GM19395 (cell line): ENCODE measurements at regions not wholly inside any gene's neighbourhood (a gene's known extent, or its start where the extent isn't known, plus 50 kb on each side); places are given as distances from the start of the nearest gene placed in this dataset.
"Not testable (repeated sequence)": the region's sequence is repeated elsewhere in the genome, so short reads cannot be mapped to it uniquely, and the experiment has no call there.

Source experiments
- ATAC-seq: cut with Tn5 transposase; IDR thresholded peaks from one replicate; pipeline ENCODE4 v1.9.1; 2021; ENCODE audit warnings: mild to moderate bottlenecking, moderate library complexity; ENCODE audit not compliant: unreplicated experiment

DNA sequence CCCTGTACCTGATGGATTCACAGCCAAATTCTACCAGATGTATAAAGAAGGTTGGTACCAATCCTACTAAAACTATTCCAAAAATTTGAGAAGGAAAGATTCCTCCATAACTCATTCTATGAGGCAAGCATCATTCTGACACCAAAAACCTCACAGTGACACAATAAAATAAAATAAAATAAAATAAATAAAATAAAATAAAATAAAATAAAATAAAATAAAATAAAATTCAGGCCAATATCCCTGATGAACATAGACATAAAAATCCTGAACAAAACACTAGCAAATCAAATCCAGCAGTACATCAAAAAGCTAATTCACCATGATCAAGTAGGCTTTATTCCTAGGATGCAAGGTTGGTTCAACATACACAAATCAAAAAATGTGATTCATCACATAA is 108.1 kb downstream of the PROX1 start:
- ATAC-seq: not testable (repeated sequence)

DNA sequence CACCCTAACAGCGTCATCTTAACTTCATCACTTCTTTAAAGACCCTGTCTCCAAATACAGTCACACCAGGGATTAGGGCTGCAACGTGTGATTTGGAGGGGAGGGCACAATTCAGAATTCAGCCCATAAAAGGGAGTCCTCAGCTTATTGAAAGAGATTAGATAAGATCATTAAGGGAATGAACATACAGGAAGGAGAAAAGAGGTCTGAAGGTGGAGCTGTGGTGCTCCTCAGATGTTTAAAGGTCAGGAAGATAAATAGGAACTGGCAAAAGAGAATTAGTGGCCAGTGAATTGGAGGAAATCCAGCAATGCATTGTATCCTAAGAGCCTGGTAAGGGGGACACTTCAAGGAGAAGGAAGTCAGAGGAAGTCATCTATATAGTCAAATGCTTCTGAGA is 113.5 kb downstream of the PROX1 start:
- ATAC-seq: no peak

- no peak for ATAC-seq
Observed at GRCh38 chr1:214101828-214102227, 114.1 kb downstream of the PROX1 start.

DNA sequence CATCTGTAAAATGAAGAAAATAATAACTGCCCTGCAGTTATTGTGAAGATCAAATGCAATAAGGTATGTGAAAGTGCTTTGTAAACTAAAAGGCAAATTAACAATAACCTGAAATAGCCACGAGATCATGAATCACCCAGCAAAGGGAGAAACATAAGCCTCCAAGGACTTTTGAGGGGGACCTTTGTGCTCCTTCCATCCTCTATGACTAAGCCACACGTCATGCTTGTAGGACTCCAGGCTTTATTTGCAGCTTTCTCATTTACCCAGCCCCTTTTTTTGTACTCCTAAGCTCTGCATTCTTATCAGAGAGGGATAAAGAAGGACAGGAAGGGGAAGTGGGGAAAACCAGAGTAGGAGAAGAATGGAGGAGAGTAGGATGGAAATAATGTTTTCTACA is 115.1 kb downstream of the PROX1 start:
- no peak for ATAC-seq

DNA sequence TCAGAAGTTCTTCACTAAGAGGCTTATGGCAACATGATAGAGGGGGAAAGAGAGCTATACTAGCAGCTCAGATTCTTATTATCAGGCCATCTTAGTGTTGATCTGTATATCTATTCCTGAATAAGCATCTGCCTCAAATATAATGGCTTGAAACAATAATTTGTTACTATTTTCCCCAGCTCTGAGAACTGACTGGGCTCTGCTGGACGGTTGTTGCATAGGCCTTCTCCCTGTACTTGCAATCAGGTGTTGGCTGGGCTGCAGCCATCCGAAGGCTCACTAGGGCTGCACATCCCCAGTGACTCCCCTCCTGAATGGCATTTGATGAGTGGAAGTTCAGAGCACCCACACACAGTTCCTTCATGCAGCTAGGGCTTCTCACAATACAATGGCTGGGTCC is 116.0 kb downstream of the PROX1 start:
- no peak for ATAC-seq

DNA sequence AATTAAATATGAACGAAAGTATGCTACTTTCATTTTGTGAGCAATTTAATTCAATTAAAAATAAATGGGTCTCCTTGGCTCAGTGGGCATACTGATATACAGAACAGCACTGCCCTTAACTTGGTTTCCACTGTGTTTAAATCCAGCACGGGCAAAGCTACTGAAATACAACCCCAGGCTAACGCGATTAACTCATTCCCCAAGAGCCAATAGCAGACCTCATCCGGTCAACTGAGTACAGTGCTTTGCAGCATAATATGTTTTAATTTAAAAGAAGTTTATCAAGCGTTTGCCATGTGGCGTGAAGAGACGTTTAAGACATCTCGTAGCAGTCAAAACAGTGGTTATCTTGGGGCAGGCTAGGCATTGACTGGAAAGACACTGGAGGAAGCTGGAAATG is 118.6 kb downstream of the PROX1 start:
- ATAC-seq: no peak

DNA sequence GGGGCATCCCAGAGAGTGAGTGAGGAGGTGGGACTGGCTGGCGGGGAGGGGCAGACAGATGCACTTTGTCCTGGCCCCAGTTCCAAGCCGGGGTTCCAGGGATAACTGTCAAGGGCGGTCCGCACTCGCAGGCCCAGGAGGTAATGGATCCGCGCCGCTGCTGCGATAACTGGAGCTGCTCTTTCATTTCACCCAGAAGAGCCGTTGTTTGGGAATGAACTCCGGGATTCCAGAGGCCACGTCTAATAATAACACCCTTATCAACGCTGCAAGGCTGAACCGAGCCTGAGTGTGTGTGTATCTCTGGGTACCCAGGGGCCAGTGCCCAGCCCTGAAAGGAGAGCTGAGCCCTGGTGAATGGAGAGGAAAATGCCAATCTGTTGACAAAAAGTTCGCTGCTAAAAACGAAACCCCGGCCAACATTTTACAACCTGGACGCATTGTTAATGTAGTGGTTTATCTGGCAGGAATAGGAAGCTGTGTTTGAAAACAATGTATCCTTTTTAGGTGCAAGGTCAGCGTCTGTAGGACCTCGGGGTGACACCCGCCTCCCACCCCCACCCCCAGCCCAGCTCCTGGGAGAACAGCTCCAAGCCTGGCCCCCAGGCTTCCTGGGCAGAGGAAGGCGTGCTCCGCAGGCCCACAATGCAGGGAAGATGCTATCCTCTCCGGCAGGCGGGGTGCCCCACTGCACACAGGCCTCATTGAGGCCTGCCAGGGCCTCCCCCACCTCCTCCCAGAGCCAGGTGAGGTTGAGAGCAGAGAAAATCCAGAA is 119.7 kb downstream of the PROX1 start:
- no peak for ATAC-seq

DNA sequence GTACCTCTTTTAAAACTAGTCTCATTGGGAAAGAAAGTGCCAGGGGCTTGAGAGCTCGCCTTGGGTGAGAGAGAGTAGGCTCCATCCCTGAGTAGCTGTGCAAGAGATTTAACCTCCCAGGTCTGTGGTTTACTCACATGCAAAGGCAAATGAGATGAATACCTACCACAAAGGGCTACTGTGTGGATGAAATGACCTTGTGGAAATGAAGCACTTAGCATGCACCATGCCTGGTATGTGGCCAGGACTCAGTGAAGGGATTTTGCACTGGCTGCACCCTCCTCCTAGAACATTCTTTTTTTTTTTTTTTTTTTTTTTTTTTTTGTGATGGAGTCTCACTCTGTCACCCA is 120.3 kb downstream of the PROX1 start:
- no peak for ATAC-seq

- no peak for ATAC-seq
Observed at GRCh38 chr1:214111796-214112195, 124.0 kb downstream of the PROX1 start.

- ATAC-seq: no peak
Observed at GRCh38 chr1:214116258-214116657, 128.5 kb downstream of the PROX1 start.

GRCh38 chr1:214117780-214118179 is 130.0 kb downstream of the PROX1 start:
- no peak for ATAC-seq

GRCh38 chr1:214120191-214120590 is 132.4 kb downstream of the PROX1 start:
- ATAC-seq: no peak

DNA sequence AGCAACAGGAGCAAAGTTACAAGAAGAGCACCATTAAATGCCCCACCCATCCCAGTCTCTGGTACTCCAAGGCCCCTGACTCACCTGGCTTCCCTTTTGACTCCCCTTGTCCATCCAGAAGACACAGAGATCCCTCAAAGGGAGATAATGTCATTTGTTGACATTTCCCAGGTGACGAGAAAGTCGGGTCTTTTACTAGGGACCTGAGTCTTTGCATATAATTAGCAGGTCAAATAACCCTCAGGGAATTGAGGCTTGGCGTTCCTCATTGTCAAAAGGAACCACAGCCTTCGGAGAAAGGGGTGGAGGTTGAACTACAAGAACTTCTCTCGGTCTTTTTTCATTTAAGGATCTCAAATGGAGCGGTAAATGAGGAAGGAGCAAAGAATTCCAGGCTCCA is 133.2 kb downstream of the PROX1 start:
- no peak for ATAC-seq

- no peak for ATAC-seq
Observed at GRCh38 chr1:214122110-214122509, 134.3 kb downstream of the PROX1 start.

DNA sequence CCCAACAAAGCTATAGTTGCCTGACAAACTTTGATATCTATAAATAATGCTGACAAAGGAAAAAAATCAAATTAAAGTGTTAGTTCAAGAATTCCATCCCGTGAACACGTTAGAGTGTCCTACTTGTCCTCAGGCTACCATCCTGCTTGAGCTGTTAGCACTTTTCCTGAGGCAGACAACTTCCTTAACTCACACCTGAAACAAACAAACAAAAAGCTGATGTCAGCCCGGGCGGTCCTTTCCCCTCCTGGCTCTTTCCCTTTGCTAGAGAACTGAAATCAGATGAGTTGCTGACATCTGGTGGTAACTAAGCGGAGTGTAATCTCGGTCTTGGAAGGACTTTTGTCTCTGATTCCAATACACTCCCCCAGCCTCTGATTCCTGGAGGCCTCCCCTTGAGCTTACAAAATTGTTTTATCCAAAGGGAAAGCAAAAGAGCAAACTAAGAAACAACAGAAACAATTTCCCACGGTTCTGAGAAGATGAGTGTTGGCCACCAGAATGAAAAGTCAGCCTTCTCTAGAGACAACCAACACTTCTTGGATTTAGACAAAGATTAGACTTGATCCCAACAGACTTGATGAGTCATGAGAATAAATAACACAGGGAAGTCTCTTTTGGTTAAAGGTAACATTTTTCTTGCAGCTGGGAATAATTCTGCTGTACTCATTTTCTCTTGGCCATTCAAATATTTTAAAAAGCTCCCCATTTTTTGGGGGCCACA is 135.4 kb downstream of the PROX1 start:
- ATAC-seq: peak; percentile 84

- ATAC-seq: no peak
Observed at GRCh38 chr1:214124281-214124805, 136.6 kb downstream of the PROX1 start.

GRCh38 chr1:214124915-214125314 is 137.1 kb downstream of the PROX1 start:
- no peak for ATAC-seq

GRCh38 chr1:214125819-214126218 is 138.0 kb downstream of the PROX1 start:
- ATAC-seq: no peak

DNA sequence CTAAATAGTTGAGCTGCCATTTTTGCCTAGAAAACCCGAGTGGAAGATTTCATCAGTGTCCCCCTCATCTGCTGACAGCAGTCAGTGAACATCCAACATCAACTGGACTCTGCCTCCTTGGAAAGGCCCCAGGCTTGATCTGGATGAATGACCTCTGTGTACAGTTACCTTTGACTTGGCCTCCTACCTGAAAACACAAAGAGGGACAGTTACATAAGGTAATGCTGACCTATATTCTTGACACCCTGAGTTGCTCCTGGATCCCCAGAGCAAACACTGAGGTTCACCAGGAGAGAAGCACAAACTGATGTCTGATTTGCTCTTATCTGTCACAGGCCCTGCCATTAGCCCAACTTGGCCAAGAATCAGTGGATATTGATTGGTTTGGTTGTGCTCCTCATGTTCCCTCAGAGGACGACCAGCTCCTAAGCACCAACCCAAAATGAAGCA is 138.9 kb downstream of the PROX1 start:
- no peak for ATAC-seq

DNA sequence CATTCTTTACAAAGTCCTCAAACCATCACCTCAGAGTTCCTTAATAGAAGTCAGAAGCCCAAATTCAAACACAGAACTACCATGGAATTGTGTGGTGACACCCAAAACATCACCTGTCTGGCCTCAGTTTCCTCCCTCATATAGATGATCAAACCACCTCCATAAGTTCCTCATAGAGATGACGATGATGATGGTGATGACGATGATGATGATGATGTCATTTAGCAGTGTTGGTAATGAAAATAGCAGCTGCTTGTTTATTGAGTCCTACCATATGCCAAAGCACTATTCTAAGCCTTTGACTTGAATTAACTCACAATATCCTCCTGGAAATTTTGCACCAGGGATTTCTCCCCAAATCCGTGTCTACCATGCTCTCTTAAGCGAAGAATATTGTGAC is 139.9 kb downstream of the PROX1 start:
- no peak for ATAC-seq

DNA sequence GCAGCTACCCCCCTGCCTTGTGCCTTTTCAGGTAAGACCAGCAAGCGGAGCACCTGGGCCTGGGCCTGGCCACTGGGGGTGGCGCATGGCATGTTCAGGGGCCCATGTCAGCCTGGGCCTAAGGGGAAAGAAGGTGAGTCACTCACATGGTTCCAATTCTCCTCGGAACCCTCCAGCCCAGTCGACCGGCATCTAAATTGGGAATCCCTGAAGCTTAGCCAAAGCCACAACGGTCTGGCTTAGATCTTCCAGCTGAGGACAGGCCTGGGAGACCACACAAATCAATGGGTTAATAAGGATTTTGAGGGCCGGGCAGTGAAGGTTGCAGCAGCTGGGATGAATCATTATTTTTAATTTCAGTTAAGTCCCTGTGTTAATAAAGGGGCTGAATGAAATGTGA is 145.1 kb upstream of the SMYD2 start:
- ATAC-seq: no peak

DNA sequence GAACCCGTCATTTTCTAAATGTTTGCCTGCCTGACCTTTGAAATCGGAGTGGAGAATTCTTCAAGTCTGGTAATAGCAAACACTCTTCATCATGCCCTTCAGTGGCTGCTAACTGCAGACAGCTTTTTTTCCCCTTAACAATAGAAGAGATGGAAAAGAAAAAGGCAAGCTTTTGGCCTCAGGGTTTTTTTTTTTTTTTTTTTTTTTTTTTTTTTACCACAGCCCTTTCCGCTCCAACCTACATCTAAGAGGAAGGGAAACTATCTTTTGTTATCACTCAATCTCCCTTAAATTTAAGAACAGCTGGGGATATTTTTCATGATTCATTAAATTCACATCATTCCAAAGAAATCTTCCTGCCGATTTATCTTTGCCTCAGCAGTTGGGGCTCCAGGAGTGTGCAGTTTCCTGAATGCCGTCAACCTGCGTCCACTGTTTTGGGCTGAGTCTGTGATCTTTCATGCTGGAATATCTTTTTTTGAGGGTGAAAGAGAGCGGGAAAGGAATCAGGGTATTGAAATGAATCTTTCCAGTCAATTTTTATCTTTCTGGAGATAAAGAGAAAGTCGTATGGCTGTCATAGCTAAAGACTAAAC is 144.5 kb upstream of the SMYD2 start:
- ATAC-seq: no peak
